ENCODE measurements at regions not wholly inside any gene's neighbourhood (a gene's known extent, or its start where the extent isn't known, plus 50 kb on each side); places are given as distances from the start of the nearest gene placed in this dataset.

- Histone ChIP-seq H3K36me3 (no peaks in the 10 kb centered on the region), H3K4me3 (no peak overlapping the region), H3K27me3 (no peaks in the 10 kb centered on the region), H3K4me1 (no peaks in the 10 kb centered on the region), H3K9me3 (peaks cover 0 to 3% (median 0%) of the 10 kb centered on the region in 4 donors), H3K27ac (no peak overlapping the region)
- no peak for TF ChIP-seq POLR2A (IDR thresholded peaks at IDR 0.05)
- TF ChIP-seq CTCF (IDR thresholded peaks at IDR 0.05): no peak
- DNase-seq: no peak
Measured at GRCh38 chr11:116650052-116650451, 122.7 kb downstream of the BUD13 start.

- no peak for TF ChIP-seq CTCF (IDR thresholded peaks at IDR 0.05)
- no peak for TF ChIP-seq POLR2A (IDR thresholded peaks at IDR 0.05)
Measured at GRCh38 chr11:116649268-116649667, 123.5 kb downstream of the BUD13 start.

GRCh38 chr11:116648247-116649174, 124.3 kb downstream of the BUD13 start:
- no peak overlapping the region for H3K27ac ChIP-seq
- no peaks in the 10 kb centered on the region for H3K4me1 ChIP-seq

More at GRCh38 chr11:116649268-116649667, 123.5 kb downstream of the BUD13 start:
- no peaks in the 10 kb centered on the region for H3K9me3 ChIP-seq
- H3K27ac ChIP-seq: no peak overlapping the region
- H3K27me3 ChIP-seq: no peaks in the 10 kb centered on the region
- no peaks in the 10 kb centered on the region for H3K4me1 ChIP-seq
- H3K4me3 ChIP-seq: no peak overlapping the region
- no peaks in the 10 kb centered on the region for H3K36me3 ChIP-seq
- DNase-seq: no peak

GRCh38 chr11:116647305-116648080, 125.3 kb downstream of the BUD13 start:
- H3K9me3 ChIP-seq: no peaks in the 10 kb centered on the region
- no peaks in the 10 kb centered on the region for H3K27me3 ChIP-seq
- H3K27ac ChIP-seq: no peak overlapping the region
- H3K36me3 ChIP-seq: no peaks in the 10 kb centered on the region
- DNase-seq: no peak
- H3K4me1 ChIP-seq: no peaks in the 10 kb centered on the region
- H3K4me3 ChIP-seq: no peak overlapping the region
- TF ChIP-seq CTCF (IDR thresholded peaks at IDR 0.05) (no peak), POLR2A (IDR thresholded peaks at IDR 0.05) (no peak)

More at GRCh38 chr11:116648247-116649174, 124.3 kb downstream of the BUD13 start:
- no peak for DNase-seq
- no peaks in the 10 kb centered on the region for H3K9me3 ChIP-seq
- TF ChIP-seq POLR2A (IDR thresholded peaks at IDR 0.05): no peak
- TF ChIP-seq CTCF (IDR thresholded peaks at IDR 0.05): no peak
- no peak overlapping the region for H3K4me3 ChIP-seq
- H3K27me3 ChIP-seq: no peaks in the 10 kb centered on the region
- H3K36me3 ChIP-seq: no peaks in the 10 kb centered on the region

- Histone ChIP-seq H3K27me3 (no peaks in the 10 kb centered on the region), H3K36me3 (no peaks in the 10 kb centered on the region), H3K4me3 (no peak overlapping the region), H3K9me3 (no peaks in the 10 kb centered on the region), H3K4me1 (no peaks in the 10 kb centered on the region), H3K27ac (no peak overlapping the region)
- TF ChIP-seq CTCF (IDR thresholded peaks at IDR 0.05) (no peak), POLR2A (IDR thresholded peaks at IDR 0.05) (no peak)
- no peak for DNase-seq
Measured at GRCh38 chr11:116646191-116646590, 126.6 kb downstream of the BUD13 start.
